Activated naive CD8-positive, alpha-beta T cell treated with anti-CD3 and anti-CD28 coated beads for 36 hours (primary cell): ENCODE measurements at regions not wholly inside any gene's neighbourhood (a gene's known extent, or its start where the extent isn't known, plus 50 kb on each side); places are given as distances from the start of the nearest gene placed in this dataset.
A peak's percentile ranks its signal among the peaks of the same experiment; 100 is the strongest.
"Not testable (repeated sequence)": the region's sequence is repeated elsewhere in the genome, so short reads cannot be mapped to it uniquely, and the experiment has no call there.

Source experiments
- DNase-seq: peaks from one replicate; pipeline ENCODE4 v3.0.0; 2021
- H3K27ac Mint-ChIP-seq: one replicate; pipeline ENCODE4 v1.8.0; 2022; ENCODE audit warnings: mild to moderate bottlenecking, moderate library complexity, mixed read lengths
- H3K27me3 Mint-ChIP-seq: one replicate; pipeline ENCODE4 v1.8.0; 2022; ENCODE audit warnings: mild to moderate bottlenecking, mixed read lengths
- H3K36me3 Mint-ChIP-seq: one replicate; pipeline ENCODE4 v1.8.0; 2021; ENCODE audit warnings: mild to moderate bottlenecking, mixed read lengths
- H3K4me1 Mint-ChIP-seq: one replicate; pipeline ENCODE4 v1.8.0; 2021; ENCODE audit warnings: mixed read lengths
- H3K4me3 Mint-ChIP-seq: one replicate; pipeline ENCODE4 v1.8.0; 2022; ENCODE audit warnings: mild to moderate bottlenecking, moderate library complexity, mixed read lengths
- H3K9me3 Mint-ChIP-seq: one replicate; pipeline ENCODE4 v1.8.0; 2022; ENCODE audit warnings: mixed read lengths

GRCh38 chr1:208977012-208977411 is 606.5 kb upstream of the CAMK1G start:
- DNase-seq = no peak
- no peaks in the 10 kb centered on the region for H3K36me3 Mint-ChIP-seq
- no peak overlapping the region for H3K27ac Mint-ChIP-seq
- H3K9me3 Mint-ChIP-seq = no peaks in the 10 kb centered on the region
- H3K4me3 Mint-ChIP-seq = no peak overlapping the region
- no peaks in the 10 kb centered on the region for H3K4me1 Mint-ChIP-seq
- H3K27me3 Mint-ChIP-seq = peaks cover 3% of the 10 kb centered on the region

- Mint-ChIP-seq H3K9me3 (no peaks in the 10 kb centered on the region), H3K36me3 (no peaks in the 10 kb centered on the region), H3K4me1 (no peaks in the 10 kb centered on the region), H3K27ac (no peak overlapping the region), H3K4me3 (no peak overlapping the region), H3K27me3 (peaks cover 3% of the 10 kb centered on the region)
- DNase-seq = no peak
Observed at GRCh38 chr1:208977638-208978256, 605.8 kb upstream of the CAMK1G start.

- DNase-seq = no peak
- H3K4me1 Mint-ChIP-seq = no peaks in the 10 kb centered on the region
- H3K36me3 Mint-ChIP-seq = no peaks in the 10 kb centered on the region
- H3K27me3 Mint-ChIP-seq = peaks cover 9% of the 10 kb centered on the region
- no peak overlapping the region for H3K27ac Mint-ChIP-seq
- no peaks in the 10 kb centered on the region for H3K9me3 Mint-ChIP-seq
- H3K4me3 Mint-ChIP-seq = no peak overlapping the region
Observed at GRCh38 chr1:208979776-208980175, 603.7 kb upstream of the CAMK1G start.

GRCh38 chr1:208980605-208981004 is 602.9 kb upstream of the CAMK1G start:
- H3K27me3 Mint-ChIP-seq = peaks cover 9% of the 10 kb centered on the region
- H3K36me3 Mint-ChIP-seq = no peaks in the 10 kb centered on the region
- no peak for DNase-seq
- H3K4me1 Mint-ChIP-seq = no peaks in the 10 kb centered on the region
- no peak overlapping the region for H3K4me3 Mint-ChIP-seq
- no peak overlapping the region for H3K27ac Mint-ChIP-seq
- H3K9me3 Mint-ChIP-seq = no peaks in the 10 kb centered on the region

- peaks cover 15% of the 10 kb centered on the region for H3K4me1 Mint-ChIP-seq
- H3K36me3 Mint-ChIP-seq = no peaks in the 10 kb centered on the region
- H3K4me3 Mint-ChIP-seq = no peak overlapping the region
- H3K9me3 Mint-ChIP-seq = no peaks in the 10 kb centered on the region
- no peak for DNase-seq
- no peak overlapping the region for H3K27ac Mint-ChIP-seq
- peaks cover 6% of the 10 kb centered on the region for H3K27me3 Mint-ChIP-seq
Observed at GRCh38 chr1:208985231-208985630, 598.3 kb upstream of the CAMK1G start.

GRCh38 chr1:208988811-208989222 is 594.7 kb upstream of the CAMK1G start:
- peaks cover 6% of the 10 kb centered on the region for H3K27me3 Mint-ChIP-seq
- H3K4me1 Mint-ChIP-seq = peaks cover 15% of the 10 kb centered on the region
- DNase-seq = peak; percentile 4
- peaks cover 2% of the 10 kb centered on the region for H3K9me3 Mint-ChIP-seq
- no peaks in the 10 kb centered on the region for H3K36me3 Mint-ChIP-seq
- peak overlapping the region; percentile 75 for H3K4me3 Mint-ChIP-seq
- H3K27ac Mint-ChIP-seq = peak overlapping the region; percentile 61

GRCh38 chr1:208990456-208990855 is 593.1 kb upstream of the CAMK1G start:
- Mint-ChIP-seq H3K27me3 (no peaks in the 10 kb centered on the region), H3K4me1 (peaks cover 15% of the 10 kb centered on the region), H3K27ac (no peak overlapping the region), H3K9me3 (peaks cover 2% of the 10 kb centered on the region), H3K4me3 (no peak overlapping the region), H3K36me3 (no peaks in the 10 kb centered on the region)
- DNase-seq = no peak

- not testable (repeated sequence) for H3K9me3 Mint-ChIP-seq, H3K27me3 Mint-ChIP-seq, DNase-seq, H3K4me1 Mint-ChIP-seq, H3K27ac Mint-ChIP-seq, H3K36me3 Mint-ChIP-seq, H3K4me3 Mint-ChIP-seq
Observed at GRCh38 chr1:208997053-208997452, 586.5 kb upstream of the CAMK1G start.

- no peaks in the 10 kb centered on the region for H3K36me3 Mint-ChIP-seq
- no peaks in the 10 kb centered on the region for H3K4me1 Mint-ChIP-seq
- H3K4me3 Mint-ChIP-seq = no peak overlapping the region
- no peak for DNase-seq
- H3K9me3 Mint-ChIP-seq = no peaks in the 10 kb centered on the region
- H3K27me3 Mint-ChIP-seq = peaks cover 3% of the 10 kb centered on the region
- no peak overlapping the region for H3K27ac Mint-ChIP-seq
Observed at GRCh38 chr1:208997726-208998312, 585.7 kb upstream of the CAMK1G start.

GRCh38 chr1:209008586-209008985 is 574.9 kb upstream of the CAMK1G start:
- Mint-ChIP-seq H3K36me3 (no peaks in the 10 kb centered on the region), H3K27ac (no peak overlapping the region), H3K27me3 (no peaks in the 10 kb centered on the region), H3K9me3 (no peaks in the 10 kb centered on the region), H3K4me1 (no peaks in the 10 kb centered on the region), H3K4me3 (no peak overlapping the region)
- no peak for DNase-seq

- H3K27ac Mint-ChIP-seq = no peak overlapping the region
Observed at GRCh38 chr1:209010475-209011230, 572.9 kb upstream of the CAMK1G start.

GRCh38 chr1:209012443-209013196 is 570.9 kb upstream of the CAMK1G start:
- Mint-ChIP-seq H3K27ac (no peak overlapping the region), H3K36me3 (no peaks in the 10 kb centered on the region), H3K9me3 (no peaks in the 10 kb centered on the region), H3K4me3 (no peak overlapping the region), H3K4me1 (no peaks in the 10 kb centered on the region), H3K27me3 (peaks cover 3% of the 10 kb centered on the region)
- DNase-seq = no peak

More at GRCh38 chr1:209010475-209011230, 572.9 kb upstream of the CAMK1G start:
- Mint-ChIP-seq H3K36me3 (no peaks in the 10 kb centered on the region), H3K9me3 (no peaks in the 10 kb centered on the region), H3K4me3 (no peak overlapping the region), H3K4me1 (no peaks in the 10 kb centered on the region), H3K27me3 (peaks cover 3% of the 10 kb centered on the region)
- no peak for DNase-seq

GRCh38 chr1:209015092-209015491 is 568.4 kb upstream of the CAMK1G start:
- H3K4me1 Mint-ChIP-seq = no peaks in the 10 kb centered on the region
- H3K9me3 Mint-ChIP-seq = peaks cover 3% of the 10 kb centered on the region
- no peaks in the 10 kb centered on the region for H3K36me3 Mint-ChIP-seq
- DNase-seq = no peak
- no peak overlapping the region for H3K27ac Mint-ChIP-seq
- H3K4me3 Mint-ChIP-seq = no peak overlapping the region
- peaks cover 3% of the 10 kb centered on the region for H3K27me3 Mint-ChIP-seq

GRCh38 chr1:209021622-209022021 is 561.9 kb upstream of the CAMK1G start:
- Mint-ChIP-seq H3K27me3 (no peaks in the 10 kb centered on the region), H3K27ac (no peak overlapping the region), H3K36me3 (no peaks in the 10 kb centered on the region), H3K4me3 (no peak overlapping the region), H3K4me1 (no peaks in the 10 kb centered on the region), H3K9me3 (peaks cover 5% of the 10 kb centered on the region)
- no peak for DNase-seq

- Mint-ChIP-seq H3K9me3 (peaks cover 2% of the 10 kb centered on the region), H3K4me3 (no peak overlapping the region), H3K4me1 (no peaks in the 10 kb centered on the region), H3K27ac (no peak overlapping the region), H3K36me3 (no peaks in the 10 kb centered on the region), H3K27me3 (no peaks in the 10 kb centered on the region)
- DNase-seq = no peak
Observed at GRCh38 chr1:209023790-209024189, 559.7 kb upstream of the CAMK1G start.
